Stimulated activated CD4-positive, alpha-beta T cell treated with anti-CD3 and anti-CD28 coated beads, Interleukin-4, amount 100 ng/mL, for 1 hour (primary cell): ENCODE measurements at regions not wholly inside any gene's neighbourhood (a gene's known extent, or its start where the extent isn't known, plus 50 kb on each side); places are given as distances from the start of the nearest gene placed in this dataset.
"Not testable (repeated sequence)": the region's sequence is repeated elsewhere in the genome, so short reads cannot be mapped to it uniquely, and the experiment has no call there.

Source experiments
- DNase-seq: peaks from one replicate; pipeline ENCODE4 v3.0.0-alpha.2; 2020

DNA sequence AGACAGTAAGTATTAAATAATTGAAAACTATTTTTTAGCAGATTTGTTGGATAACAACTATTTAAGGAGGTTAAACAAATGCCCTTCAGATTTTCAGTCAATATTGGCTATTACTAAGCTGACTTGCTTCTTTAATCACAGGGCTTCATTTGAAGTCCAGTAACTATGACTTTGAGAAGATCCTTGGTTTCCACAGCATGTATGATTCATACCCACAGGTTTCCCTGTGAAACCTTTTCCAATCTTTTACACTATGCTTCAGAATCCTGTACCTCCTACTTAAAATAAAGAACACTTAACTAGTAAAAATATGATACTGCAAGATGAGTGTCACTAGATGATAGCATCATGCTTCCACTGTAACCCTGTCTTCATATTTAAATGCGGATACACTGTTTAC, 211.9 kb downstream of the SPATA31A1 start:
- not testable (repeated sequence) for DNase-seq

DNA sequence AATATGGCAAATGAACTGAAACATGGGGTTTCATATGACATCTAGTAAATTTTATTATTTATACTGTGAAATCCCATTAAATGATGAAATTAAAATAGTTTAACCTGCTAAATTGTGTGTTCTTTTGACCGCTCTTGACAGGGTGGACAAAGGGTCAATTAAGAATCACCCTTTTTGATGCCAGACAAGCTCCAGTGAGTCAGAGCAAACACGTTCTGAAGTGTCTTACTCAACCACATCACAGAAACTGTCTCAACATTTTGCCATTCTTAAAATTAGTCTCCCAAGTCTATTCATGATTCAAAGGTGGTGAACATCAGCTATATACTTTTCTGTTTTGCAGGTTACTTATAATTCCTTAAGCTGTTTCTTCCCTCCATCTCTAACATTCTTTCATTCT, 213.4 kb downstream of the SPATA31A1 start:
- DNase-seq = not testable (repeated sequence)

DNA sequence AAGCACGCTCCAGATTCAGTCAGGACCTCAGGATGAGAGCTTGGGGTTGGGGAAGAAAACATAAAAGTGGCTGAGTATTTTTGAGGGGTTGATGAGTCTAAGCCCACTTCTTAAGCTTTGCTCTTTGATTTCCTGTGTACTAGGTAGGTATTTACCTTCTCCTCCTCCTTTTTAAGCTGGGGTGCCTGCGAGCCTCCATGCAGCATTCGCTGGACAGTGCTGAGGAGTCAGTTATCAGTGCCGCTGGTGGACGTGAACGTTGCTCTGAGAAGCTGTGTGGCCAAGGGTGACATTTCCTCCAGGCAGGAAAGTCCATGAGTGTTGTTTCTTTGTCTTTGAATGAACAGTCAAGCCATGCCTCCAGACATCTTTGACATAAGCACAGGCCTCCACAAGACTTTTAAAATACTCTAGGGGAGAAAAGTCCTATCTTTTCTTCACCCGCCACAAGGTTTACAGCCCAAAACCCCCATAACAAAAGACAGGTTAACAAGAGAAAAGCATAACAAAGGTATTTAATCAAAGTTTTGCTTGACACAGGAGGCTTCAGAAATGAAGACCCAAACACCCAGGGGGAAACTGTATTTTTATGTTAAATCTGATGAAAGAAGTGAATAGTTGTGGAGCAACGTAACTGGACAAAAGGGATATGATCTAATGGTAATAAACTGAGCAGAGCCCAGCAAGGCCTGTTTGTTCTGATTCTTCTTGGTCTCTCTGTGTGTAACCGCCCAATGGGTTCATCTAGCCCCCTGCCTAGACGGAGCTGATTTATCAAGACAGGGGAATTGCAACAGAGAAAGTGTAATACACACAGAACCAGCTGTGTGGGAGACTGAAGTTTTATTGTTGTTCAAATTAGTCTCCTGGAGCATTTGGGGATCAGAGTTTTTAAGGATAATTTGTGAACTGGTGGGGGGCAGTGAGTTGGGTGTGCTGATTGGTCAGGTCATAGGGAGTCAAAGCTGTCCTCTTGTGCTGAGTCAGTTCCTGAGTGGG, 217.9 kb downstream of the SPATA31A1 start:
- not testable (repeated sequence) for DNase-seq

DNA sequence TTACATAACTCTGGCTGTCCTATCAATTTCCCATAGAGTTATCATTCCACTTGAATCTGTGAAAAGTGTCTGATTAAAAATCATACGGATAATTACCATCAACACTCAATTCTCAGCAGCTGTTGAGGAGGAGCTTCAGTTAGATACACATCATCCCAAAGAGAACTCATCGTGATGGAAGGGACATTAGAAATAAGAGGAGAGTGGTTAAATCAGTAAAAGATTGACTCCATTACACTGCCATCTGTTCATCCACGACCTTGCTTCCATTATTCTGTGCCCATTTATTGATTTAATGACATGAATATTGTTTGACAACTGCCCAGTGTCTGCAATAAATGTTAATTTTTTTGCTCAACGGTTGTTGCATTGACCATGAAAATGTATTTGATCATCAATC, 223.5 kb downstream of the SPATA31A1 start:
- DNase-seq = not testable (repeated sequence)

DNA sequence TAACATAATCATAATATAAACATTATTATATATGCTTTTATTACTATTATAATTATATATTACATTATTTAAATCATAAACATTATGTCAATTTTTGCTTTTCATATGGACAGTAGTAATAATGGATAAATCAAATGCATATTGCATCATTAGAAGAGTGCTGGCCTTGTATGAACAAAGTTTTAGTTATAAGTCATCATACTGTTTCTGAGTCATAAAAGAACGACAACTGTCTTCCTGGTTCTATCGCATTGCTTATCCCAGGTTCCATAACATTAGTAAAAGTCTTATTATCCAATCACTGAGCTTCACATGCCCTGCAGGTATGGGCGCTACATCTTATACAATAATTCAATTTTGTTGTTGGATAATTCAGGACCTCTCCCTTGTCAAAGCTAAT, 225.8 kb downstream of the SPATA31A1 start:
- not testable (repeated sequence) for DNase-seq

DNA sequence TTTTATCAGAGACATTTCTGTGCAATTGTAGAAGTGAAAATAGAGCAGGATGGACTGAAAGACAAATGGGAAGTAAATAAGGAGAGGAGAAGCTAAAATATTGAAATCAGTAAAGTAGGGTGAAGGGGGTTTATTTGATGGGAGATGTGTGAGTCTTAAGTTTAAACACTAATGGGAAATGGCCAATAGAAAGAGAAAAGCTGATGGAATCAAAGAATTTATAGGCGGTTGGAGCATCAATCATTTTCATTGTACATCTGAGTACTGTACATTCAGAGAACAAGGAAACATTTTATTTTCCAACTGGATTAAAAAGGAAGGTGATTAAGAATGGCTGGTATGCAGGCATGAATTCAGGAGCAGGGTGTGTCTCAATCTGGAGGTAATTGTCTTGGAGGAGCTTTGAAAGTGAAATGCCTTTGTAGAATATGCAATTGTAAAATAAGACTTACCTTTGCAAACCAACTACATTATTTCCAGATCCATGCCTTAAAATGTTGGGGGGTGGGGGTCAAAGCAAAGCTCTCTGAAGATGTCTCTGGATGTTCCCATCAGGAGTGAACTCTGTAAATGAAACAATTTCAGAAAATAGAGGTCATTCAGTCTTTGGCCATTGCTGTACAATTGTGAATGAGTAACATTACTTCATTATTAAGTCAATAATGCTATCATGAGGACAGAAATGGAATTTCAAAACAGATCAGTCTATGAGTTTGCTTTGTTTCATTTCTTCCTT, 227.4 kb downstream of the SPATA31A1 start:
- not testable (repeated sequence) for DNase-seq

DNA sequence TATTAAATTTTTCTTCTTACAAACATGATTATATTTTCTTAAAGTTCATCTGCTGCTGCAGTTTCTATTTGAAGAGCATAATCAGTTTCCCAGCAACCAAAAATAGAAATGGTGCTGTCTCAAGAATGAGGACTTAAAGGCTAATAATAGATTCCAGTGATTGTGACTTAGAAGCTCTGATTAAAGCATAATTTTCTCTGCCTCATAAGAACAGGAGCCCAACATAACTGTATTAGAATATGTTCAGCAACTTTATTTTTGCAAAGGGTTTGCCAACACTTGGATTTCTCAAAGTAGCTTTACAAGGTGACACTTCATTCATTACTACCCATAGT, 227.9 kb downstream of the SPATA31A1 start:
- DNase-seq = not testable (repeated sequence)

DNA sequence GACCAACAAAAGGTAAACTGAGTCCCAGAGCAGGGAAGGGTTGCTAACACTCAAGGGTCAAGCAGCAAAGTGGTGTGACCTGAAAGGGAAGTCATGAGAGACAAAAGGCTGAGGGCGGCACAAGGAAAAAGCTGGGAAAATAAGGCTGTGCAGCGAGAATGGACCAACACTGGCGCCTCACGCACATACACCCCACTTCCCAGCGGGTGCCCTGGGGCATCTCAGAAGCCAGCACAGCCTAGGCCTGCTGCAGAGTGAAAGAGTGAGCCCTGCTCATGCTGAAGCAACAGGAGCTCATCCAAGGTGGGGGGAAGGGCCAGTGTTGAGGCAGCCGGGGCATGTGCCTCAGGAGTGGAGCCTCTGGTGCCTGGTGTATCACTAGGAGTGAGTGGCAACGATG, 229.8 kb downstream of the SPATA31A1 start:
- not testable (repeated sequence) for DNase-seq

DNA sequence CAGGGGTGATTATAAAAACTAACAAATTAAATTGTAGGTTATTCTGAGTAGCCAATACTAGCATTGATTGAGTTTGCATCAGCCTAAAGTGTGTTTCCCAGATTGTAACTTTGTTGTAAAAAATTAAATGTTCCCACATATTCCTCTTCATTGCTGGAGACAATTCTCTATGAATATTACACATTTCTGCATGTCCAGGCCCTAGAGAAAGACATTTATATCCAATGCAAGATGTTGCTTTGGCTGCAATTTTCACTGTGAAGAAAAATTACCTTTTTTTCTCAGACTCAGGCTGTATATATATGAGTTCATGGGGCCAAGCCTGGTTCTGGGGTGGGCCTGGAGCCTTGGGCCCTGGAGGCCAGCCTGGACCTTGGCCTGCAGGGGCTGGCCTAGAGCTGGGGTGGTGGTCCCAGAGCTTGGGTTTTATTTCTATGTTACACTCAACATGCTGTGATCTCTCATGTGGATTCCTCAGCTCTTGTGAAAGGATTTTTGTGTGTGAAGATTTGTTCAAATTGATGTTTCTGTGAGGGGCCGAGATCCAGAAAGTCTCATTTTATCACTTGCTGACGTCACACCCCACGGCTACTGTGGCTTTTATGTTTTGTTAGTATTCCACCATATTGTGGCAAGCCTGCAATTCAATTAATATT, 232.5 kb downstream of the SPATA31A1 start:
- no peak for DNase-seq

DNA sequence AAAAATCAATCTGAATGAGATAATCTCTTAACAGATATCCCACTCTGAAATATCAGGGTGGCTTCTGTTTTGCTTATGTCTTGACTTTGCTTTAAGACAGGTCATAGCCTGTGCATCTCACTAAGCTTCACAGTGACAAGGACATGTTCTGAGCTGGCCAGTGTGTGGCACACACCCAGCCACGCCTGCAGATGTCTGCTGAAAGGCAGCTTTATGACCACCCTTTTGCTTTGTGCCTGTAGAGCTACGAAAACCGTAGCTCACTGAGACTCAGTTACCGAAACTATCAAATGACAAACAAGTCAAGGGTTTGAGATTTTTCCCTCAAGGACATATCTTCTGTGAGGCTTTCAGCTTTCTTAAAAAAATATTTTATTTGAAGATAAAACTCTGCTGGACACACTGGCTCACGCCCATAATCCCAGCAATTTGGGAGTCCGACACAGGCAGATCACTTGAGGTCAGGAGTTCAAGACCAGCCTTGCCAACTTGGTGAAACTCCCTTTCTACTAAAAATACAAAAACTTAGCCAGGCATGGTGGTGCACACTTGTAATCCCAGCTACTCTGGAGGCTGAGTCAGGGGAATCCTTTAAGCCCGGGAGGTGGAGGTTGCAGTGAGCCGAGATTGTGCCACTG, 233.2 kb downstream of the SPATA31A1 start:
- no peak for DNase-seq

DNA sequence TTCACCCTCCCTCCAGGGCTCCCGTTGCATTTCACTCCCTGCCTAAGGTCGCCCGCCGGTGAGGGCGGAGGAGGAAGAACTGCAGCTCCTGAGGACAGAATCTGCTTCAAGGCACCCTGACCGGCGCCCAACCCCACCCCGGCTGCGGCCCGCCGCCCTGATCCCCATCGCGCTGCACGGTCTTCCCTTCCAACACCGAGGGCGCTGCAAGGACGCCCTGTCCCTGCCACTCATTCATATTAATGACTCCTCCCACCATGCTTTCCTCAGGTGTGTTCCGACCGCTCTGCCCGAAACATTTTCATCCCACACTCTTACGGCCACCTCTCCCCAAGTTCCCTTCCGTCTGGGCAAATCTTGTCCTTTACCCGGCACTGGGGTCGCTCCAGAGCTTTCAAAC, 248.6 kb downstream of the SPATA31A1 start:
- not testable (repeated sequence) for DNase-seq

DNA sequence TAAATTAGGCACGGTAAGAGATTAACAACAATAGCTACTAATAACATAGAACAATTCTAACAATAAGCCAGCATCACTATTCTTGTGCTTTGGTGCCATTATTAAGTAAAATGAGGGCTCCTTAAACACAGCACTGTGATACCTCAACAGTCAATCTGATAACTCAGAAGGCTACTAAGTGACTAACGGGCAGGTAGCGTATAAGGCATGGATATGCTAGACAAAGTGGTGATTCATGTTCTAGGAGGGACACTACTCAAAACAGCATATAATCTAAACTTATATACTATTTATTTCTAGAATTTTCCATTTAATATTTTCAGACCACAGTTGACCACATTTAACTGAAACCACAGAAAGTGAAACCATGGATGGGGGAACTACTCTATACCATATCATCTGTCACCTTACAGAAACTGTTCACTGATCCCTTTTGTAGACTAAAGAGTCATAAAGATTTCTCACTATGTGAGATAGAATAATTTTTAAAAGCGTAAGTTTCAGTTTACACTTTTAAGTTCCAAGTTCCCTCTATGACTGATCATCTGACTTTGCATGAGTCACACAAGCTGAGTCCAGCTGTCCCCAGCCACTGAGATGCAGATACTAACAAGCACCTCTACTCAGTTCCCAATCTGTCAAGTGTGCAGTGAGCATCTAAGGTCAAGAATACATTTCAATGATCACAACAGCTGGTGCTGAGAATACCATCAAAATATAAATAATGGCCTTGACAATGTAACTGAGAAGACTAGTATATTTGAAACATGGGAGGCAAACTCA, 256.2 kb downstream of the SPATA31A1 start:
- not testable (repeated sequence) for DNase-seq

DNA sequence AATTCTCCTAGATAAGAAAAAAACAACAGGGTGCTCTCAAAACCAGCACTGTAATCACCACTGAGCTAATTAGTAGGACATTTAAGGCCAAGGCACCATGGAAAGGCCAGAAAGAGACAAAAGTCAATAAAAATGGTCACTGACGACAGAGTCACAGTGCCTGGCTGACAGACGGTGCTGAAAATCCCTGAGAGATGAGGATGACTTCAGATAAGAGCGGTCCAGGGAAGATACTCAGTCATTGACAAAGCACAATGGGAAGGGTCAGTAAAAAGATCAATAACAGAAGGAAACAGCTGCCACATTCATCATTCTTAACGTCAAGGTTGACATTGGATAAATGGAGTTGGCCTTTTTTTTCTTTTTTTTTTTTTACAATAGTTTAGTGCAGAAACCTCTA, 261.0 kb downstream of the SPATA31A1 start:
- DNase-seq = not testable (repeated sequence)

DNA sequence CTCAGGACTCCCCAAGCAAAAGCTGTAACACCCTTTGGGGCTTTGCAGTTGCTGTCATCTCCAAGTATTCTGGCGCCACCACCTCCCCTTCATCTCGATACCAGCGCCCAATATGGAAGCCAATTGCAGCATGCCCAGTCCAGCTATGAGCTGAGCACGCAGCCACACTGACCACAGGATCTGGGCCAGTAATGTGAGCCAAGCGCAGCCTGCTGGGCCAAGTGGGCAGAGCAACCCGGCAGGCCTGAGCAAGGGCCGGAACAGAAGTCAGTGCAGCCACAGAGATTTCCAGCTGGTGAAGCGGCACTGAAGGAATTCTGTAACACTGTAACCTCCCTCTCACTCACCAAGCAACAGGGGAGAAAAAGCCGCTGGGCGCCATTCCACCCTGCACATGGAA, 268.6 kb downstream of the SPATA31A1 start:
- not testable (repeated sequence) for DNase-seq

DNA sequence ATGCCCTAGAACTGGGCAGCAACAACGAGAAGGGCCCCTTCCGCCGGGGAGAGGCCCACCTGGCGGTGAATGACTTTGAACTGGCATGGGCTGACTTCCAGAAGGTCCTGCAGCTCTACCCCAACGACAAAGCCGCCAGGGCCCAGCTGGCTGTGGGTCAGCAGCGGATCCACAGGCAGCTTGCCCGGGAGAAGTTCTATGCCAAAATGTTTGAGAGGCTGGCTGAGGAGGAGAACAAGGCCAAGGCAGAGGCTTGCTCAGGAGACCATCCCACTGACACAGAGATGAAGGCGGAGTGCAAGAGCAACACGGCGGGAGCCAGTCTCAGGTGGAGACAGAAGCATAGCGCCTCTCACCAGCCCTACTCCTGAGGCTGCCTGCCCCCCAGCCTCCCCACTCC, 276.6 kb downstream of the SPATA31A1 start:
- DNase-seq = not testable (repeated sequence)

DNA sequence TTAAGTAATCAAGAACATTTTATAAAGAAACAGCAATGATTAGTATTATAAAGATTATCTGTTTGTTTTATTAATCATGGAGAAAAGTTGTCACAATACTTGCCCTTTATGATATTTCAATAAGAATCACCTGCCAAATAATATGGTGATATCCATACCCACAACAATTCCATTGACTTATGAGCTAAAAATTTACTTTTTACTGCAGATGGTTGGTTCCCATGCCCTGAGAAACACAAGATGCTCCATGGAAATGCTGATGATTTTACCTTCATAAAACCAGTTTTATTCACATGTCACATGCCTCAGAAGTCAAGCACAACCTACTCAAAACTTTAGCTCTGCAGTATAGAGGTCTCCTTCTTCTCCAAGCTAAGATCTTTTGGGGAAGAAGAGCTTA, 293.6 kb downstream of the SPATA31A1 start:
- not testable (repeated sequence) for DNase-seq

DNA sequence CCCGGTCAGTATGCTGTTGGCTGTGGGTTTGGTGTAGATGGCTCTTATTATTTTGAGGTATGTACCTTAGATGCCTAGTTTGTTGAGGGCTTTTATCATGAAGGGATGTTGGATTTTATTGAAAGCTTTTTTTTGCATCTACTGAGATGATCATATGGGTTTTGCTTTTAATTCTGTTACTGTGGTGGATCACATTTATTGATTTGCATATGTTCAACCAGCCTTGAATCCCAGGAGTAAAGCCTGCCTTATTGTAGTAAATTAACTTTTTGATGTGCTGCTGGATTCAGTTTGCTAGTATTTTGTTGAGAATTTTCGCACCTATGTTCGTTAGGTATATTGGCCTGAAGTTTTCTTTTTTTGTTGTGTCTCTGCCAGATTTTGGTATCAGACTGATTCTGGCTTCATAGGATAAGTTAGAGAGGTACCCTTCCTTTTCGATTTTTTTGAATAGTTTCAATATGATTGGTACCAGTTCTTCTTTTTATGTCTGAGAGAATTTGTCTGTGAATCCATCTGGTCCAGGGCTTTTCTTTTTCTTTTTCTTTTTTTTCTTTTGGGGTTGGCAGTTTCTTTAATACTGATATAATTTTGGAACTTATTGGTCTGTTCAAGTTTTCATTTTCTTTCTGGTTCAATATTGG, 301.6 kb downstream of the SPATA31A1 start:
- DNase-seq = not testable (repeated sequence)

DNA sequence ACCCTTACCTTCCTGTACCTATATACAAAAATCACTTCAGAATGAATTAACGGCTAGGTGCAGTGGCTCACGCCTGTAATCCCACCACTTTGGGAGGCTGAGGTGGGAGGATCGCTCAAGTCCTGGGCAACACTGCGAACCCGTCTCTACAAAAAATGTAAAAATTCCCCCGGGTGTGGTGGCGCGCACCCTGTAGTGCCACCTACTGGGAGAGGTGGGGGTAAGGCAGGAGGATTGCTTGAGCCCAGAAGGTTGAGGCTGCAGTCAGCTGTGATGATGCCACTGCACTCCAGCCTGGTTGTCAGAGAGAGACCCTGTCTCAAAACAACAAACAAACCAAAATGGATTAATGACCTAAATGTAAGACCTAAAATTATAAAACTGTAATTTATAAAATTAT, 307.6 kb downstream of the SPATA31A1 start:
- not testable (repeated sequence) for DNase-seq

DNA sequence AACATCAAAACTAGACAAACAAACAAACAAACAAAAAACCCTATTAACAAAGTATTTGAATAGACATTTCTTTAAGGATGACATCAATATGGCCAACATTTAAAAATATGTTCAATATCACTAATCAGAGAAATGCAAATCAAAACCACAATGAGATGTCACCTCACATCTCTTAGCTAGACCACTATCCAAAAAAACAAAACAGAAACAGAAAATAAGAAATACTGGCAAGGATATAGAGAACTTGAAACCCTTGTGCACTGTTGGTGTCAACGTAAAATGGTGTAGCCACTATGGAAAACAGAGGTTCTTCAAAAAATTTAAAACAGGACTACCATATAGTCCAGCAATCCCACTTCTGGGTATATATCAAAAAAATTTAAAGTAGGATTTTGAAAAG, 308.2 kb downstream of the SPATA31A1 start:
- not testable (repeated sequence) for DNase-seq

DNA sequence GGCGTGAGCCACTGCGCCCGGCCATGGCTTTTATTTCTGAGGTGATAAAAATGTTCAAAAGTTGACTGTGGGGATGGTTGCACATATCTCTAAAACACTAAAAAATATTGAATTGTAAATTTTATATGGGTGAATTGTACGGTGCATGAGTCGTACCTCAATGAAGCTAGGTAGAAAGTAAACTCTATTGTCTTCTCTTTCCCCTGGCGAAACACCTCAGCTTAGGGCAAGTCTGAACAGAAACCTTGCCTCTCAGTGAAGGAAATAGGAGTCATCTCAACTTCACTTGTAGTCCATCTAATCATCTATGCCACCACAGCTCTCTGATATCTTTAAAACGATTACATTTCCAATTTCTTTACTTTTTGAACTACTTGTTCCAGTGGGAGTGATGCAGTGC, 309.6 kb downstream of the SPATA31A1 start:
- not testable (repeated sequence) for DNase-seq

DNA sequence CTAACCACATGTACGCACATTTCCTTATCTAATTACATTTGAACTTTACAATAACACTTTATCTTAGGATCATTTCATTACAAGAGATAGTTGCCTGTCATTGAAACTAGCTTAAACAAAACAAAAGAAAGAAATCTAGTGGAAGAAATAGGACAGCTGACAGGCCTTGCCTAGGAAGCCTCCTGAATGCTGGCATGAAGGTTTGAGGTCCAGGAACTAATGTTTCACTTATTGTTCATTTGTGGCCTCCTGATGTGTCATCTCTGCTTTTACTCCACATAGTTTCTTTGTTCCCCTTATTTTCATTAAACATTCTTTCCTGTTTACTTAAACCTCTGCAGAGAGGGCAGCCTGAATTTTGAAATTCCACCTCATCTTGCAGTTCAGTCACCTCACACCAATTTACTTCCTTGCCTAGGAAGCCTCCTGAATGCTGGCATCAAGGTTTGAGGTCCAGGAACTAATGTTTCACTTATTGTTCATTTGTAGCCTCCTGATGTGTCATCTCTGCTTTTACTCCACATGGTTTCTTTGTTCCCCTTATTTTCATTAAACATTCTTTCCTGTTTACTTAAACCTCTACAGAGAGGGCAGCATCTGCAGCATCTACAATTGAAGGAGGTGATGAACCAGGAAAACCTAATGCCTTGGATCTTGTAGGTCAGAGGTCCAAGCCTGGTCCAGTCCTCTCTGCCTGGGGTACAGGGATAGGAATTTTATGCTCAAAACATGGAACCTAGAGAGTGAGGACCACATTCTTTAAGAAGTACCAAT, 319.2 kb downstream of the SPATA31A1 start:
- DNase-seq = not testable (repeated sequence)
